ENCODE measurements at regions not wholly inside any gene's neighbourhood (a gene's known extent, or its start where the extent isn't known, plus 50 kb on each side); places are given as distances from the start of the nearest gene placed in this dataset.

- intact Hi-C loops (cut with micrococcal nuclease): no loop called here
- no TSS peak for BruUV-seq (replicated peaks)
These were observed 123.3 kb upstream of the GHITM start for GRCh38 chr10:84015877-84016595.

More at GRCh38 chr10:84015877-84016595, 123.3 kb upstream of the GHITM start:
- Histone ChIP-seq H3K36me3 (ENCODE audit: control insufficient read depth in 1 of 2, insufficient read depth in 2 of 2, low read length in 2 of 2) (no peaks in the 10 kb centered on the region), H3K27me3 (ENCODE audit: insufficient read depth, low read length) (peaks cover 28% of the 10 kb centered on the region), H3K9me2 (ENCODE audit: insufficient read depth) (no peaks in the 10 kb centered on the region), H3K4me2 (ENCODE audit: low read length) (no peak overlapping the region), H3K4me3 (replicated peaks in 1 of 2; ENCODE audit: low read depth in 1 of 2, low read length in 2 of 2) (no peak overlapping the region), H4K20me1 (ENCODE audit: insufficient read depth) (no peaks in the 10 kb centered on the region), H3K27ac (ENCODE audit: low read depth, low read length) (no peak overlapping the region), H3K9me3 (ENCODE audit: control insufficient read depth in 1 of 2, insufficient read depth in 1 of 2, low read depth in 1 of 2, low read length in 2 of 2) (no peaks in the 10 kb centered on the region), H3K4me1 (ENCODE audit: control insufficient read depth in 1 of 2, insufficient read depth in 2 of 2, low read length in 2 of 2) (no peaks in the 10 kb centered on the region), H3K9ac (ENCODE audit: low read length) (no peak overlapping the region), H2AFZ (ENCODE audit: low read depth, low read length, poor library complexity, severe bottlenecking) (no peak overlapping the region), H3K79me2 (ENCODE audit: insufficient read depth, low read length) (no peaks in the 10 kb centered on the region)
- DNase-seq (ENCODE audit: low read depth, low spot score) (no peak), ATAC-seq (no peak)
- POLR2A ChIA-PET: no interaction called here
- CTCF ChIA-PET: interaction anchor here (1.7 kb wide), 1 partner anchor 11 kb away, joined by 5 read pairs; no protein-coding TSS in a partner anchor
- RAD21 ChIA-PET (ENCODE audit: low non-redundant PET in 1 of 2, low total read pairs in 2 of 2, uncharacterized antibody in 2 of 2, unreplicated experiment in 2 of 2): no interaction called here
- TF ChIP-seq MAX (IDR thresholded peaks at IDR 0.05): no peak
- no peak for TF ChIP-seq POLR2A (IDR thresholded peaks at IDR 0.05; ENCODE audit: borderline replicate concordance, extremely low read depth, insufficient read depth, insufficient read length)
- TF ChIP-seq ZNF274 (IDR thresholded peaks at IDR 0.05; ENCODE audit: low read depth, low read length): no peak
- no peak for TF ChIP-seq YY1 (IDR thresholded peaks at IDR 0.05; ENCODE audit: extremely low read depth, insufficient replicate concordance, low read depth, low read length)
- TF ChIP-seq POLR2AphosphoS5 (IDR thresholded peaks at IDR 0.05; ENCODE audit: low read depth, low read length): no peak
- TF ChIP-seq ATF3 (IDR thresholded peaks at IDR 0.05): no peak
- TF ChIP-seq SIN3A (IDR thresholded peaks at IDR 0.05; ENCODE audit: low read depth): no peak
- no peak for TF ChIP-seq CTCF (IDR thresholded peaks at IDR 0.05 in 2 of 3, conservative IDR thresholded peaks at IDR 0.05 in 1 of 3; ENCODE audit: borderline replicate concordance in 1 of 3, insufficient read depth in 1 of 3, low read depth in 2 of 3, low read length in 2 of 3)
- no peak for TF ChIP-seq ZFX (IDR thresholded peaks at IDR 0.05)
- TF ChIP-seq FOSL1 (IDR thresholded peaks at IDR 0.05; ENCODE audit: low read depth): no peak
- TF ChIP-seq JUND (IDR thresholded peaks at IDR 0.05): no peak
- TF ChIP-seq EGR1 (IDR thresholded peaks at IDR 0.05; ENCODE audit: low read depth): no peak
- TF ChIP-seq EZH2 (IDR thresholded peaks at IDR 0.05): no peak

Measured in HCT116 (cell line).